ENCODE measurements at regions not wholly inside any gene's neighbourhood (a gene's known extent, or its start where the extent isn't known, plus 50 kb on each side); places are given as distances from the start of the nearest gene placed in this dataset.
"Not testable (repeated sequence)": the region's sequence is repeated elsewhere in the genome, so short reads cannot be mapped to it uniquely, and the experiment has no call there.

DNA sequence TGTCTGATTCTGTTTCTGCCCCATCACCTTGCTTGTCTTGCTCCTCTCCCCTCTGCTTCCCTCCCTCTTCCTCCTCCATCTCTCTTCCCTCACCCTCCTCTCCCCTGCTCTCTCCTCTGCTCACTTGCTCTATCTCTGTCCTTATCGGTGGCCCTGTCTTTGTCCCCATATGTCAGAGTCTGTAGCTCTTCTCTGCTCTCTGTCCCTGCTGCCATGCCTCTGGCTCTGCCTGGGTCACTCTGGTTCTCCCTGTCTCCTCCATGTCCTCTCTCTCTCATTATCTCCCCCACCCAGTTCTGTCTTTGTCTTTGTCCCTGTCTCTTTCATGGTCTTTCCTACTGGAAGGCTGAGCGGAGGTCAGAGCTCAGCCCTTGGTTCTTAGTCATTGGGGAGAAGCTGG is 169.1 kb upstream of the NLRP1 start:
- DNase-seq, result no peak

DNA sequence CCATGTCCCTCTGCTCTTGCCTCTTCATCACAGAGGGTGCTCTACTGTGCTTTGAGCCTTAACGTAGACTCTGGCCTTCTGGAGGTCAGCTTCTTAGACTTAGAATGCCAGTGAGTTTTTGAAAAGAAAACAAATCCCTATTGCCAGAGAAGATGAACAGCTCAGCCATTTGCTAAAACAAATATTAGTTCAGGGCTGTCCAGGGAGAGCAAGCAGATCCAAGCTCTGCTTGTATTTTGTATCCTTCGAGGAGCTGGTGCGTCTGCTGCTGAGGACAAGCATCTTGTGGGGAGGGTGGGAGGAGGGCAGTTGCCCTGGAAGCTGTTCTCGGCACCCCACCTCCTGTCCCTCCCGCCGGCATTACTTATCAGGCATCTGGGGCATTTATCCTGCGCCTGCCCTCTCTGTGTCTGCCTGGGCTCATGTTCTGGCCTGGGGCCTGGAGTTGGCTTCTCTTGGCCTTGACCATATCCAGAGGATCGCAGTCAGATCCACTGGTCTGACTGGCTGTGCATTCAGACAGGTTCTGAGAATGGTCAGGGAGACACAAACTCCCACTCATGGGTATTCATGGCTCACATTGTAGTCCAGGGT is 173.1 kb upstream of the NLRP1 start:
- DNase-seq, result no peak

DNA sequence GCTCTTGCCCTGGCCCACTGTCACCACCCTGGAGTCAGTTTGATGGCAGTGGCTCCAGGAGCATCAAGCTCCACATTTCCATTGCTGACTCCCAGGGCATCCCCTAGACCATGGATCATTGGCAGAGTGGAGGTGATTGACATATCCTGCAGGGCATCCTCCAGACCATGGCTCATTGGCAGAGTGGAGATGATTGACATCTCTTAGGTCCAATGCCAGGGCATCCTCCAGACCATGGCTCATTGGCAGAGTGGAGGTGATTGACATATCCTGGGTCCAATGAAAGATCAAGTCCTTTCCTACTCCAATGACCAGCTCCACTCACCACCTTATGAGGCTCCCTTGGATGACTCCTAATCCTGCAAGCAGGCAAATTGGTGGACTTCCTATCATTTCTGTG is 174.3 kb upstream of the NLRP1 start:
- no peak for DNase-seq

DNA sequence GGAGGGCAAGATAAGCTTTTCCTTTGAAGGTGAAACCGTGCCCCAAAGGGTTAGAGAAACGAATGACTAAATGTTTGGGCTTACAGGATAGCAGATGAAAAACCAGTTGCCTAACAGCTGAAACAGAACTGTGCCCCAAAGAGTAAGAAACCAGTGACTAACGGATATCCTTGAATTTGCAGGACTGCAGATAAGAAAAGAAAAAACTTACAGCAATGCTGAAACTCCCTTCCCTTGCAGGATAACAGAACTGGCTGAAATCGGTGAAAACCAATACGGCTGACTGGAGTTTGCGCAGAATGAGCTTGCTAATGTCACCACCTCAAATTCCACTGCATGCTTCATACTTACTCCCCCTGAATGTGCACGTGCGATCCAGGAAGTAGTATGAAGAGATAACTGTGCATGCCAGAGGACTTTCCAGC is 175.2 kb upstream of the NLRP1 start:
- no peak for DNase-seq

DNA sequence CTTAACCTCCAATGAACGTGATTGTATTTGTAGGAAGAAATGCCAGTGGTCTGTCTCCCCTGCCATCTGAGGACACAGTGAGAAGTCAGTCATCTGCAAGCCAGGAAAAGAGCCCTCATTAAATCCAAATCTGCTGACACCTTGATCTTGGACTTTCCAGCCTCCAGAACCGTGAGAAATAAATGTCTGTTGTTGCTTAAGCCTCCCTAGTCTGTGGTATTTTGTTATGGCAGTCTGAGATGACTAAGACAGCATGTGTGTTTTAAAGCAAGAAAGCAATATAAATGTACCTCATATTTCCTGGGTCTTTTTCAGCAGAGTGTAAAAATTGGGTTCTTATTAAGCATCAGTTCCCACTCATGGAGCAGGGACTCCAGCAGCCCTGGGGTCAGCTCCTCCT is 177.9 kb upstream of the NLRP1 start:
- DNase-seq, result no peak

DNA sequence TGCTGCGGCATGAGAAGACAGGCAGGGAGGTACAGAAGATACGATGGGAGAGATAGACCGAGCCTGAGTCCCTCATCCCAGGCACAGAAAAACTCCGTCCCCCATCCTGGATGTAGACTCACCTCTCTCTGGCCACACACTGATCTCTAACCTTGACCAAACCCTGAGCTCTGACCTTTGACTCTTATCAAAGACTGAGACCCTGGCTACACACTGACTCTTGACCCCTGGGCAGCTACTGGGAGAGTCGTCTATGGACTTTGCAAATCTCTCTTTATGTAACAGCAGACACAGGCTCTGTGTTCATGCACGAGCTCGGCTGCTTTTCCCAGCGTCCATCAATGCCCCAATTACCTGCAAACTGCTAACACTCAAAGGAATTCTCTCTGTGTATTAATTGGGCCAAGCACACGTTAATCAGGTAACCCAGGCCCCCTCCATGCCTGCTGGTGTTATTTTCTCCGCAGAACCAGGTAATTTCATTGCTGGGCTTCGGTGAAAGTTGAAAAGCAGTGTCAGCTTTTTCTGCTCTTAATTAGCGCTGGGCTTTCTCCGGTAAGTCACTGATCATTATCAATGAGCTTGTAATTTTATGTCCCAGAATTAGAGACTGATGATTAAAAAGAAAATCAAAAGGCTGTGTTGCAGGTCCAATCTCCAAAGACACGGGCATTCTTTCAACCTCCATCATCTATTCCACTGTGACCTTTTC is 179.4 kb upstream of the NLRP1 start:
- no peak for DNase-seq

DNA sequence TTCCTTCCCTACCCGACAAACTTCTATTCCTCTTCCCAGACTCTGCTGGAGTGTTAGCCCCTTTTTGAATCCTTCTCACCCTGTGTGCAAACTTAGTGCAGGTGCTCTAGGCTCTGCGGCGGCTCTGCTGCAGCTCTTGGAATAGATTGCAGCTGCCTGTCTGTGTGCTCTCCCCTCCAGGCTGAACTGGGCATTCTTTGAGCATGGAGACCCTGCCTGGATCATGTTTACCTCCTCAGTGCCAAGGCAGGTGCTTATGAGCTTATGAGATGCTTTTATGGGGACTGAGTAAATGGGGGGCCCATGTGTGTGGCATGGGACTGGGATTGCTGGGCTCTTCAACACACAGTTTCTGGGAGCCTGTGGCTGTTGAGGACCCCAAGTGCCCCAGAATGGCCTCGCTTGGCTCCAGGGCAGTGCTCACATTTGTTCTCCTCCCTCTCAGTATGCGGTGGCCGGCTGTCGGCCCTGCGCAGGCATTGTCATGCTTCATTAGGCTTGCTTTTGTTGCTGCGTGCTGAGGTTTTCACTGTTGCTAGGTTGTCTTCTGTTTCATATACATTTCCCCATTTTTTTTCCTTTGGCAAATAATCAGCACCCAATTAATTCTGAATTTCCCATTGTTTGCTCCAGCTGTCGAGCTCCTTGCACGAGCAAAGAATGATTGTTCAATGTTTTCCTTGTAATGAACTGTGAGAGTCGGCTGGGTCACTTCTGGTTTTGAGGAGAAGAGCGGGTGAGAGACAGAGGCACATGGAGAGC is 185.5 kb upstream of the NLRP1 start:
- no peak for DNase-seq

DNA sequence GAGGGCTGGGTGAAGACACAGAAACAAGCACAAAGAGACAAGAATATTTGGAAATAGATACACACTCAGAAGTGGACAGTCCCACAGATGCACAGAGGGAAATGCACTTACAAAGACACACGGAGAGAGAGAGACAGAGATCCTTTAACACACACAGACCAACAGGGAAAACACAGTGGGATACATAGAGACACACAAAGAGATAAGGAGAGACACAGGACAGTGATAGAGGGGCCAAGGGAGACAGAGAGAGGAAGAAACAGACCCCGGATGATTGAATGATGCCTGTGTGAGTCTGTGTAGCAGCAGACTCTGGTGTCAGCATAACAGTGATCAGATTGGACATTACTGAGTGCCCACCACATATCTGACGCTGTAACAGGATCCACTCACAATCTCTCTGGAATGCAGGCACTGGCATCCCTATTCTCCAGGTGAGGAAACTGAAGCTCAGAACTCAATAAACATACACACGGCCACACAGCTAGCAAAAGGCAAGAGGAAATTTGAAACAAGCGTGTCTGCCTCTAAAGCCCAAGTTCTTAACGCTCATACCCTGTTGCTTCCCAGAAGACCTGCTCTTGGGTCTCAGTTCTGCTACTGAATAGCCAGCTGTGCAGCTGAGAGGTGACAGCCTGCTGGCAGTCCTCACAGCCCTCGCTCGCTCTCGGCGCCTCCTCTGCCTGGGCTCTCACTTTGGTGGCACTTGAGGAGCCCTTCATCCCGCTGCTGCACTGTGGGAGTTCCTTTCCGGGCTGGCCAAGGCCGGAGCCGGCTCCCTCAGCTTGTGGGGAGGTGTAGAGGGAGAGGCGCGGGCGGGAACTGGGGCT is 186.3 kb upstream of the NLRP1 start:
- no peak for DNase-seq

DNA sequence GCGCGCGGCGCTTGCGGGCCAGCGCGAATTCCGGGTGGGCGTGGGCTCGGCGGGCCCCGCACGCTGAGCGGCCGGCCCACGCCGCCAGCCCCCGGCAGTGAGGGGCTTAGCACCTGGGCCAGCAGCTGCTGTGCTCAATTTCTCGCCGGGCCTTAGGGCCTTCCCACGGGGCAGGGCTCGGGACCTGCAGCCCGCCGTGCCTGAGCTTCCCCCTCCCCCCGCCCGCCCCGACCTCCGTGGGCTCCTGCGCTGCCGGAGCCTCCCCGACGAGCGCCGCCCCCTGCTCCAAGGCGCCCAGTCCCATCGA is 186.9 kb upstream of the NLRP1 start:
- DNase-seq, result not testable (repeated sequence)

DNA sequence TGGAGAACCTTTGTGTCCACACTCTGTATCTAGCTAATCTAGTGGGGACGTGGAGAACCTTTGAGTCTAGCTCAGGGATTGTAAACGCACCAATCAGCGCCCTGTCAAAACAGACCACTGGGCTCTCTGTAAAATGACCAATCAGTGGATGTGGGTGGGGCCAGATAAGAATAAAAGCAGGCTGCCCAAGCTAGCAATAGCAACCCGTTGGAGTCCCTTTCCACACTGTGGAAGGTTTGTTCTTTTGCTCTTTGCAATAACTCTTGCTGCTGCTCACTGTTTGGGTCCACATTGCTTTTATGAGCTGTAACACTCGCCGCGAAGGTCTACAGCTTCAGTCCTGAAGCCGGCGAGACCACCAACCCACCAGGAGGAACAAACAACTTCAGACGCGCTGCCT is 187.7 kb upstream of the NLRP1 start:
- DNase-seq, result not testable (repeated sequence)

DNA sequence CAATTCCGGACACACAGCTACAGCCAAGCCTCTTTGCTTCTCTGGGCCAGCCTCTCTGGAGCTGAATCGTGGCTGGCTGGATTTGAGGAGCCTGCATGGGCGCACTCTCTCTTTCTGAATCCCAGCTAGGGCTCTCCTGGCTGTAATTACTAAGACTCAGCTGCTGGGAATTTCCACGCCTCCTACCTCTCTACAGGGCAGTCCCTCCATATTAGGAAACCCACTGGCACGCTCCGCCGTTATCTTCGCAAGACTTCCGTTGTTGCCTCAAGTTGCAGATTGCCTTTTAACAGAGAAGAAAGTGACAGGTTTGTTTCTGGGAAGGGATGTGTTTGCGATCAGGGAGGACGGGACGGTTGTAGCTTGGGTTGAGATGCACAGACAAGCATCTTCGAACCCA is 188.4 kb upstream of the NLRP1 start:
- DNase-seq, result no peak

DNA sequence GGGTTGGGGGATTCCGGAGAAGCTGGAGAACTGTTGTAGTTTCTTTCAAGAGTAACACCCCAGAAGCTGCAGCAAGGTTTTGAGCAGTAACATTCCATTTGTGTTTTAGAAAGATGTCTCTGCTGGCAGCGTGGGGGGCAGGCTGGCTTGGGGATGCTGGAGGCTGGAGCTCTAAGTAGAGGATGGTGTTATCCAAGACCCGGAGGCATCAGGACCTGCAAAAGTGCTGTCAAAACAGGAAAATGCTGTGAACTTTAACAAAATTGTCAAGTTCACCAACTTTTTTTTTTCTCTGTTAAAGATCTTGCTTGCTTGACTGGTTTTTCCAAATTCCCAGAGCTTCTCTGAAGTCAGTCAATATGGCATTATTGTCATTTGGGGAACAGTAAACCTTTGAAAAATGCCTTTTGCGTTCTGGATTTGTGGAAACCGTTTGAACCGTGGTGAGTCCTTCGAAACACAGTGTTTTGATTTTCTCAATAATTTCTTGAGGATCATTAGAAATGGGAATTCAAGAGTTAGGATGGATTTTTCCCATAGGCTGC is 189.6 kb upstream of the NLRP1 start:
- no peak for DNase-seq

DNA sequence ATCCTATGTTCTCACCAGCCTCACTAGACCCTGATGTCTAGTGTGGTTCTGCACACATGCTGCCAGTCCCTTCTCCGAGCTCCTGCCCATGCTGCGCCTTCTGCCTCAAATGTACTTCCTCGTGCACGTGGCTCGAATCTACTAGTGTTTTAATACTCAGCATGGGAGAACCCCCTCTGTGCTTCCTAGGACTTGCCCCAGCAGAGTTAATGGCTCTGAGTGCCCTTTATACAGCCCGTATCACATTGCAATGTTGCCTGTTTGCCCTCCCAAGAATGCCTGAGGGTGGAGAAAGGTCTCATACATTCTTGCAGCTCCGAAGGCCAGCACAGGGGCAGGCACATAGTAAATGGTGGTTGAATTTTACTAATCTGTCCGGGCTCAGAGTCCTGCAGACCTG is 190.8 kb upstream of the NLRP1 start:
- no peak for DNase-seq

DNA sequence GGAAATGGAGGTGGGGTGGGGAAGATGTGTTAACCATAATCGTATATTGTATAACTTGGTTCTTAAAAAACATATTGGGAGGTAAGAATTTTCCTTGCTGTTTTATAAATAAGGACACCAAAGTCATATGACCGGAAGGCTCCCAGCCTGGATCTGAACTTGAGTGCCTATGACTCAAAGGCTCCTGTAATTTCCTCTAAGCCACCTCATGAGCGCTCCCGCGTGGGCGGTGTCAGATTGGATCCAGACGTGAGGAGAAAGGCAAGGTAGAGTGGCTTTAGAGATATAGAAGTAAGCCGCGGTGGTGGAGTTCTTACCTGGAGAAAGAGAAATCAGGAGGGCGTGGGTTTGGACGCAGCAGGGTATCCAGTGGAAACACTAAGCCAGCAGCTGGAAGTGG is 196.2 kb upstream of the NLRP1 start:
- DNase-seq, result no peak

DNA sequence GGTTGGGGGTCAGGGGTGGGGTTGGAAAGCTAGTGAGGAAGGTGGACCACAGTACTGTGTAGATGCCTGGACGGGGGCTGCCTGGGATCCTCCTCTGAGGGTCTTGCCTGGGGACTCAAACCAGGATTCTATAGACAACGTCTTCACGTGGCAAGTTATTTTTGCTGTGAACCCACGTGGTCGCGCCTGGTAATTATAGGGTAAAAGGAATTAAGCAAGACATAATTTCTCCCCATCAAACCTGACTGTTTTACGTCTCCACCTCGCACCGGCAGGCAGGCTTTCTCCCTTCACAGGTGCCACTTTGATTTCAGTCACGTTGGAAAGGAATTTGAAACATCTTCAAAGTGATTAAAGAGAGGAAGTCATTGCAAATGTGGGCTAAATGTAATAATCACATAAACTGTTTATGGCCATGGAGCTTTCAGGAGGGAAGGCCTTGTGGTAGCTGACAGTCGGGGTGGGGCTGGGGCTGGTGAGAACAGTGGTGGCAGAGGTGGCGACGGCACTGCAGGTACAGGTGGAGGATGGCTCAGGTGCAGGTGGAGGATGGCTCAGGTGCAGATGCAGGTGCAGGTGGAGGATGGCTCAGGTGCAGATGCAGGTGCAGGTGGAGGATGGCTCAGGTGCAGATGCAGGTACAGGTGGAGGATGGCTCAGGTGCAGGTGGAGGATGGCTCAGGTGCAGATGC is 197.1 kb upstream of the NLRP1 start:
- no peak for DNase-seq

DNA sequence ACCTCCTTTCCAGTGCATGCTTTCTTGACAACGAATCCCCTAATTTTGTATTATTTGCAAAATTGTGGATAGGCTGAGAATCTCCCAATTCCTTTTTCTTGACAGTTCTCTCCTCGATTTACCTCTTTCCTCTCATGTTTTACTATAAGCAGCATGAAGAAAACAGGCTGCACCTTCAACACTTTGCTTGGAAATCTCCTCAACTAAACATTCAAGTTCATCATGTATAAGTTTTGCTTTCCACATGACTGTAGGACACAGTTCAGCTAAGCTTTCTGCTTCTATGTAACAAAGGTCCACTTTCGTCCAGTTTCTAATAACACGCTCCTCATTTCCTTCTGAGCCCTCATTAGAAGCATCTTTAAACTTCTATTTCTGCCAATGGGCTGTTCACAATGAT is 199.0 kb upstream of the NLRP1 start:
- DNase-seq, result no peak

DNA sequence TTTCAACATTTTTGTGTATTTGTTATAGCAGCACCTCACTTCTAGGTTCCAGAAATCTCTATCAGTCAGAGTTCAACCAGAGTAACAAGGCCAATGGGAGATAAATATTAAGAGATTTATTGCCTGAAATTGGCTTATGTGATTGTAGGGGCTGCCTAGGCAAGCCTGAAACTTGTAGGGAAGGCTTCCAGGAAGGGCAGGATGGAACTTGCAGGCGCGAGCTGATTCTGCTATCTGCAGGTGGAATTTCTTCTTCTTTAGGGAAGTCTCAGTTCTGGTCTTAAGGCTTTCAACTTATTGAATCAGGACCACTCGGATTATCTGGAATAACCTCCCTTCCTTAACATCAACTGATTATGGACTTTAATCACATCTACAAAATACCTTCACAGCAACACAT is 199.5 kb upstream of the NLRP1 start:
- DNase-seq, result no peak

DNA sequence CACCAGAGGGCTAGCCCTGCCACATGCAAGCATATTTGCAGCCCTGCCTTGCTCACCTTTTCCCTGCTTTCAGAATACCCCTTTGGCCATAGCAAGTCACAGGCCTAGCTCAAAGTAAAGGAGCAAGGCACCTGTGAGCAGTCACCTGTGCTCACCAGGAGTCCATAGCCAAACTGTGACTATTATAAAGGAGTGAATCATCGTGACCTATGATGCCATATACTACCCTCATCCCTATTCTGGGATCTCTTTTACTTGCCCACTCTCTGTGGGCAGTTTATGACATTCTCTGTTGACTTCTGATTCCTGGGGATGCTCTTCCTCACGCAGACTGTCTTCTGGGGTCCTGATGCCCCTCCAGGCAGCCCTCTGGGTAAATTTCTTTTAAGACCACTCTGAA is 200.5 kb upstream of the NLRP1 start:
- DNase-seq, result no peak

DNA sequence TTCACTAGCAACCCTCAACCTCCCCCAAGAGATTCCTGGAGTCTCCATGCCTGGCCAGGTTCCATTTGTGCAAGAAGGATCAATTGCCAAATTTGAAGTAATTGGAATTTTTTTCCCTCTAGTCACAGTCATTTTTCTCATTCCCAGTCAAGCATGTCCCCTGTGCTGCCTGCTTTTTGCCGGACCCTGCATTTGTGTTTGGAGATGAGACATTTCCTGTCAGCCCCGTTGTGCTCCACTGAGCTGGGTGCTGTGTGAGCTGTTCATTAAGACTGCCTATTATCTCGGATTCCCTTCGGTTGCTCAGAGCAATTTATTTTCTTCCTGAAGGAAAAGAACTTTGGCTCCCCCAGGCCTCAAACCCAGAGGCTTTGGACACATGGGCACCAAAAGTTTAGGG is 201.0 kb upstream of the NLRP1 start:
- no peak for DNase-seq

DNA sequence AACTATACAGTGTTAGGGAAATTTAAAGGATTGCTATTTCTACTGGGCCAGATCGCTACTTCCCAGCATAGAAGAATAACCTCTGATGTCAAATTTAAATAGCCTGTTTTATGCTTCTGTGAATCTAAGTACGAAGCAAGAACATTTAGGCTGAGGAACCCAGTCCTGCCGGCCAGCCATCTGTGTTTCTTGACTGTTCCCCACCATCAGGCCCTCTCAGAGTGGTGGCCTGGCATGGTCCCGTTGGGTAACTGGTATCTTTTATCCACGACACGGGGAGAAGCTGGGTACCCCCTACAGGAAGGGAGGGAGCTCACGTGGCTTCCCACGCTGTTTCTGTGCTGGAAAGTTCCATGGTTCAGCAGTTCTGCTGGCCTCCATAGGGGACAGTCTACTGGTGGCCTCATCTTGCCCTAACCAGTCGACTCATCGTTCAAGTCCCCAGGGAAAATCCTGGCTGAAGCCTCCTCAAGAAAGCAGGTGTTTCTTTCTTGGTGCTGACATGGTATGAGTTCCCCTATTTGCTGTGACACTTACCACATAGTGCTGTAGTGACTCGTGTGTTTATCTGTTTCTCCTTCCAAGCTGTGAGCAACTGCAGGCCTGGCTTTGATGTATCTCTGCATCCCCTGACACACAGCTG is 201.7 kb upstream of the NLRP1 start:
- DNase-seq, result no peak

DNA sequence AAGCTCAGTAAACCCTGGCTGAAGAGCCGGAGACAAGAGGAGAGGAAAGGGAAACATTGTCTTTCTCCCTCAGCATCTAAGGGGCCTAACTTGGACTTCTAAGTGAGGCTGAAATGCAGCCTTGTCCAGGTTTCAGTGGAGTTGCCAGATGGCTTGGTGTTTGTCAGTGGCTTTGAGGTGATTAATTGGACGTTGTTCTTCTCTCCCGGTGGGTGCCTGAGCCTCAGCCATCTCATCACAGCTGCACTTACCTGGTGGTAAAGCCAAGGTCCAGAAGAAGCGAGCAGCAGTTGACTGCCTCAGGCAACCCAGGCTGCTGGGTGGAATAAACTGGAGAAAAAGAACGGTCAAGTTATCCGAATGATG is 202.2 kb upstream of the NLRP1 start:
- DNase-seq, result no peak

DNA sequence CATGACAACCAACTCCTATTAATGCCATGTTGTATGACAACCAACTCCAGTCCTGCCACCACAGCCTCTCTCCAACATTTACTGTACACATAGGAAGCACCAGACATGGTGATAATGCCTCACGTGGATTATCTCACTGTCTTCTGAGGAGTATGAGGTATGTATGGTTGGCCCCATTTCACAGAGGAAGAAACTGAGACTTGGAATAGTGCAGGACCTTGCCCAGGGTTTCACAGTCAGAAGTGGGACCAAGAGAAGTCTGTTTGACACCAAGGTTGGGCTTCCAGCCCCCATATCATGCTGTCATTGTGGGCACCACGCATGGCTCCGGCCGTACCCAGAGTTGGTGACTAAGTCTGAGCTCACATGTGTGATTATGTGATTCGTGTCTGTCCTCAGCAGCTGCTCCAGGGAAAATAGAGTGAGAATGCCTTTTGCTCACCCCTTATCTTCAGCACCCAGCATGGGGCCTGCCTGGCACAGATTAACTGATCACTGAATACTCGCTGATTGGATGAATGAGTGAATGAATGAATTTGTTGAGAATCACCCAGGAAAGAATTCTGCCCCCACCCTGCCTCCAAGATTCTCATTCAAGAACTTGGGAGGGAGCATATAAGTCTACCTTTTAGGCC is 204.1 kb upstream of the NLRP1 start:
- DNase-seq, result no peak

Data from SHP77 treated with DMSO at 0.1 percent for 48 hours (cell line).